Mesendoderm (in vitro differentiated cells): ENCODE measurements at regions not wholly inside any gene's neighbourhood (a gene's known extent, or its start where the extent isn't known, plus 50 kb on each side); places are given as distances from the start of the nearest gene placed in this dataset.

ENCODE experiments used
- DNase-seq: peaks from one replicate; pipeline ENCODE4 v3.0.0; 2013
- H2AK5ac ChIP-seq: 2 replicates; pipeline ENCODE4 v1.6.1; 2013; ENCODE audit warnings: low read length, inconsistent platforms
- H2BK120ac ChIP-seq: 2 replicates; pipeline ENCODE4 v1.6.1; 2013; ENCODE audit warnings: low read depth, mild to moderate bottlenecking, low read length, moderate library complexity, mixed read lengths
- H2BK15ac ChIP-seq: replicated peaks from 2 replicates; pipeline ENCODE4 v1.6.1; 2013; ENCODE audit warnings: low read depth, mild to moderate bottlenecking, moderate library complexity
- H2BK5ac ChIP-seq: 2 replicates; pipeline ENCODE4 v1.6.1; 2013; ENCODE audit warnings: low read length, inconsistent platforms
- H3K18ac ChIP-seq: 2 replicates; pipeline ENCODE4 v1.6.1; 2013; ENCODE audit warnings: mild to moderate bottlenecking, low read length, mixed read lengths
- H3K23ac ChIP-seq: one replicate; pipeline ENCODE4 v1.6.1; 2013; ENCODE audit warnings: low read length
- H3K27ac ChIP-seq: 2 replicates; pipeline ENCODE4 v1.5.1; 2013; ENCODE audit warnings: low read depth, mild to moderate bottlenecking, inconsistent platforms, low read length, moderate library complexity
- H3K27me3 ChIP-seq: 2 replicates; pipeline ENCODE4 v1.6.1; 2013; ENCODE audit warnings: low read length, control low read depth, mild to moderate bottlenecking, inconsistent platforms; ENCODE audit not compliant: insufficient read depth, poor library complexity
- H3K36me3 ChIP-seq: 2 replicates; pipeline ENCODE4 v1.6.1; 2013; ENCODE audit warnings: low read length, inconsistent platforms; ENCODE audit not compliant: control insufficient read depth, insufficient read depth
- H3K4ac ChIP-seq: one replicate; pipeline ENCODE4 v1.6.1; 2013; ENCODE audit warnings: low read depth, mild to moderate bottlenecking, low read length, moderate library complexity
- H3K4me1 ChIP-seq: 2 replicates; pipeline ENCODE4 v1.6.1; 2013; ENCODE audit warnings: low read depth, low read length, inconsistent platforms; ENCODE audit not compliant: control insufficient read depth
- H3K4me2 ChIP-seq: 2 replicates; pipeline ENCODE4 v1.6.1; 2013; ENCODE audit warnings: low read length
- H3K4me3 ChIP-seq: 2 replicates; pipeline ENCODE4 v1.5.1; 2013; ENCODE audit warnings: mild to moderate bottlenecking, low read length
- H3K56ac ChIP-seq: one replicate; pipeline ENCODE4 v1.6.1; 2013; ENCODE audit warnings: low read length
- H3K79me1 ChIP-seq: 2 replicates; pipeline ENCODE4 v1.6.1; 2013; ENCODE audit warnings: low read length, inconsistent platforms
- H3K79me2 ChIP-seq: 2 replicates; pipeline ENCODE4 v1.6.1; 2013; ENCODE audit warnings: mild to moderate bottlenecking, low read length; ENCODE audit not compliant: control insufficient read depth, insufficient read depth
- H3K9ac ChIP-seq: 2 replicates; pipeline ENCODE4 v1.6.1; 2013; ENCODE audit warnings: low read length, inconsistent platforms
- H4K5ac ChIP-seq: one replicate; pipeline ENCODE4 v1.6.1; 2013; ENCODE audit warnings: low read length
- H4K8ac ChIP-seq: one replicate; pipeline ENCODE4 v1.6.1; 2013; ENCODE audit warnings: low read depth, mild to moderate bottlenecking, control low read depth, low read length, moderate library complexity
- WGBS: extraction: QIAGEN DNeasy Blood & Tissue Kit; methylation state at CpG from one replicate; pipeline ENCODE4 v1.1.7; 2013; ENCODE audit warnings: low lambda C conversion rate, missing lambda C conversion rate; ENCODE audit not compliant: insufficient coverage; ENCODE audit errors: extremely low coverage; 5-methylcytosine and 5-hydroxymethylcytosine counted together

DNA sequence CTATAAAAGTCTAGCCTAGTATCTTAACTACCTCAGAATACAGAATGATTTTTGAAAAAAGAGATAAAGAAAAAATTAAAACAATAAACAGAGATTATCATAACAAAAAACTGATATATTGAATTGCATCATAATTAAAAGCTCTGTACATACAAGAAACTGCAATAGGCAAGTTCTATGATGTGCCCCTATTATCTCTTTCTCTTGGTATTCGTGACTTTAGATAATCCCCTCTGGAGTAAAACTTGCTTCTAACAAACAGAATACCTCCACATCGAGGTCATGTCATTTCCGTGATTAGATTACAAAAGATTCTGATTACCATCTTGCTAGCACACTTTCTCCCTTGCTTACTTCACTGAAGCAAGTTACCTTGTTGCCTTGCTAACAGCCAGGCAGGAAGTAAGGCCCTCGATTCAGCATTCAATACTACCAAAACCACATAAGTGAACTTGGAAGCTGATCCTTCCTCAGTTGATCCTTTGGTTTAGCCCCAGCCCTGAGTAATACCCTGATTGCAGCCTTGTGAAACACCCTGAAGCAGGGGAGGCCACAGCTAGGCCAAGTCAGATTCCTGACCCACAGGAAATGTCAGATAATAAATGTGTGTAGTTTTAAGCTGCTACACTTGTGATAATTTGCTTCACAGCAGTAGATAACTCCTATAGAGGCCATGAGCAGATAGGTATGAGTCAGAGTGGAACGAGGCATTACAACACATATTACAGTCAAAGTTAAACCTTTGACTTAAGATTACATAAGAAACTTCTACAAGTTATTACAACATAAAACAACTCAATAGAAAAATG is 53.7 kb upstream of the TMX4 start:
- H4K8ac ChIP-seq: no peak overlapping the region
- H3K79me2 ChIP-seq: no peaks in the 10 kb centered on the region
- WGBS: no CpG with 5 or more reads among the region's 5 CpGs
- H3K56ac ChIP-seq: no peak overlapping the region
- H3K4me3 ChIP-seq: no peak overlapping the region
- H2AK5ac ChIP-seq: no peak overlapping the region
- no peak overlapping the region for H3K4ac ChIP-seq
- no peaks in the 10 kb centered on the region for H3K4me1 ChIP-seq
- H3K9ac ChIP-seq: no peak overlapping the region
- H2BK120ac ChIP-seq: no peak overlapping the region
- H3K36me3 ChIP-seq: no peaks in the 10 kb centered on the region
- no peak overlapping the region for H3K27ac ChIP-seq
- no peaks in the 10 kb centered on the region for H3K79me1 ChIP-seq
- DNase-seq: peak; percentile 98
- no peak overlapping the region for H2BK5ac ChIP-seq
- no peak overlapping the region for H3K23ac ChIP-seq
- H4K5ac ChIP-seq: no peak overlapping the region
- no peak overlapping the region for H3K4me2 ChIP-seq
- H2BK15ac ChIP-seq: no peak overlapping the region
- no peak overlapping the region for H3K18ac ChIP-seq
- H3K27me3 ChIP-seq: no peaks in the 10 kb centered on the region

DNA sequence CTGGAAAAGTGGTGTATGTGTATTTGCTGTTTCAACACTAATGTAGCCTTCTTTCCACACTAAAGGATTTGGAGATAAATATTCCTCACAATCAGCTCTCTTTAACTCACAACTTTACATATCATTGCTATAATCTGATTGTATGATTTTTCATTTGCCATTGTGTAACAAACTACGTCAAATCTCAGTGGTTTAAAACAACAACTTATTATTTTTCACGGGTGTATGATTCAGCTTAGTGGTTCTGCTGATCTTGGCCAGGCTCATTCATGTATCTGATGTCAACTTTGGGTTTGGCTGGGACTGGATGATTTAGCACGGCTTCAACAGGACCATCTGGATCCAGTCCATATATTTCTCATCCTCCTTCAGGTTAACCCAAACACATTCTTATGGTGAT is 55.4 kb upstream of the TMX4 start:
- Histone ChIP-seq H4K8ac (no peak overlapping the region), H3K56ac (no peak overlapping the region), H3K4me2 (no peak overlapping the region), H3K27ac (no peak overlapping the region), H3K23ac (no peak overlapping the region), H3K4ac (no peak overlapping the region), H3K4me1 (no peaks in the 10 kb centered on the region), H3K79me2 (no peaks in the 10 kb centered on the region), H3K4me3 (no peak overlapping the region), H2BK120ac (no peak overlapping the region), H2BK5ac (no peak overlapping the region), H3K79me1 (no peaks in the 10 kb centered on the region), H3K27me3 (no peaks in the 10 kb centered on the region), H2AK5ac (no peak overlapping the region), H3K36me3 (no peaks in the 10 kb centered on the region), H2BK15ac (no peak overlapping the region), H3K9ac (no peak overlapping the region), H4K5ac (no peak overlapping the region), H3K18ac (peak overlapping the region; percentile 45)
- WGBS: no CpG with 5 or more reads among the region's 3 CpGs
- no peak for DNase-seq

DNA sequence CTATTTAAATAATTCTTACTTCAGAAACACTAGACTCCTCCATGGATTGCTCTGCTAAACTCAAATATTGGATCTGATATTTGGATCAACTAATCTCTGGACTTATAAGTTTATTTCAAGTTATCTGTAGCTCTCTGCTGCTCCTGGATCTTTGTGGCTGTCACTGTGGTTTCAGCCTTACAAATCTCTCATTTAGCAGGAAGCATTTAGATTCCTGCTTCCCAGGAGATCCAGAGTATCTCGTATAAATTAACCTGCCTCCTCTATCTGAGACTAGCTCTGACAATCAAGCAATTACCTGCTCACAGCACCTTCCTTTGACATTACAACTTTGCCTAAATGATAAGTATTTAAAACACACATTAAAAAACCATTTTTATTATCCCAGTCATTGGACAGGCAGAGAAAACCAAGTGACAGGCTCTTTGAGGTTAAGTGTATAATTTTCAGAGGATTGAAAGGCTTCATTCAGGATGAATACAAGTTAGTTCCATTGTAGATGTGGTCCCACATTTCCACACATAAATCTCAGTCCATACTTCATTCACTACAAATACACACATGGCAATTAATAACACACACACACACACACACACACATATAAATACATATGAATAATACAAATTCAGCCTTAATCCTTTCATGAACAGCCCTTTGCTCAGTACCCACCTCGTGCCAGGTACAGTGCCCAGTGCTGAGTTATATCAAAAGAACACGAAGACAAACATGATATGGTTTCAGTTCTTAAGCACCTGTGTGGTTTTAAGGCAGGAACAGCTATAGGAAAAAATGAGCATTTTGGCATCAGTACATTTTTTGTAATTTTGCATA is 55.5 kb upstream of the PLCB1 start:
- H3K79me1 ChIP-seq: no peaks in the 10 kb centered on the region
- no CpG with 5 or more reads among the region's 3 CpGs for WGBS

DNA sequence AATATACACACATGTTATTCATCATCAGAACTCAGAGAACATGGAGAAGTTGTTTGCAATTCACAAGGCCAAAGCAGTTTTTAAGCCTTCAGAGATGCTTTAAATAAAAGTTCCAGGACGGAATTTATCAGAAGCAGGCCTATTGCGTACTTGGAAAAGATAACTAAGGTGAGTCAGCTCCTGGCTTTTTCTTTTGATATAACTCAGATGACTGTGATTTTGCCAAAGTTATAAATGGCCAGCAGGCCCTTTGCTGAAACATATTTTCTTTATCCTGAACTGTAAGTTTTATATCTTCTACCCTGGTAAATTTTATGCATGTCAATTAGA is 55.0 kb upstream of the PLCB1 start:
- Histone ChIP-seq H3K18ac (no peak overlapping the region), H3K79me1 (no peaks in the 10 kb centered on the region), H4K5ac (no peak overlapping the region), H3K56ac (no peak overlapping the region), H3K36me3 (no peaks in the 10 kb centered on the region), H2BK120ac (no peak overlapping the region), H3K4ac (no peak overlapping the region), H3K23ac (no peak overlapping the region), H3K4me1 (no peaks in the 10 kb centered on the region), H3K9ac (no peak overlapping the region), H2AK5ac (no peak overlapping the region), H2BK5ac (no peak overlapping the region), H4K8ac (no peak overlapping the region), H2BK15ac (no peak overlapping the region), H3K79me2 (no peaks in the 10 kb centered on the region), H3K4me3 (no peak overlapping the region), H3K27ac (no peak overlapping the region), H3K4me2 (no peak overlapping the region), H3K27me3 (no peaks in the 10 kb centered on the region)
- DNase-seq: no peak
- WGBS: no CpG with 5 or more reads among the region's 2 CpGs

More for the DNA sequence above, 55.5 kb upstream of the PLCB1 start:
- Histone ChIP-seq H3K4me1 (no peaks in the 10 kb centered on the region), H2BK5ac (no peak overlapping the region), H3K36me3 (no peaks in the 10 kb centered on the region), H3K4me2 (no peak overlapping the region), H2BK15ac (no peak overlapping the region), H3K56ac (no peak overlapping the region), H3K27me3 (no peaks in the 10 kb centered on the region), H3K9ac (no peak overlapping the region), H3K79me2 (no peaks in the 10 kb centered on the region), H3K23ac (no peak overlapping the region), H3K4me3 (no peak overlapping the region), H3K27ac (no peak overlapping the region), H4K5ac (no peak overlapping the region), H2BK120ac (no peak overlapping the region), H3K18ac (no peak overlapping the region), H3K4ac (no peak overlapping the region), H4K8ac (no peak overlapping the region), H2AK5ac (no peak overlapping the region)
- DNase-seq: peak; percentile 38

DNA sequence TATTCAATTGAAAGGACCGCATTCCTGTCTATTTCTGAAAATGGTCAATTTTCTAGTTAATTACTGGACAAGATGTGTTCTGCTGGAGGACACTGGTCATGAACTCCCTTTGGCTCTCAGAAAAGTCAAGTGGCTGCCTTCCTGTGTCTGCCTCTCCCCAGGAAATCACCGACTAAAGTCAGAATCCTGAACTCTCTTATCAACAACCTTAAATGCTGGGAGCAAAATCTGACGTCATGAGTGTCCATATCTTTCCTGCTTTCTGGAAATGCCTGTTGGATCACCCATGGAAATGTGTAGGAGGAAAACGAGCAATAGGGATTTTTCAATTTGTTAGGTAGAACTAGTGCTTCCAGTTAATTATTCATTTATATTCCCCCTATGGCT is 53.5 kb upstream of the PLCB1 start:
- Histone ChIP-seq H3K4ac (no peak overlapping the region), H2BK120ac (no peak overlapping the region)

More for the DNA sequence above, 53.5 kb upstream of the PLCB1 start:
- Histone ChIP-seq H3K4me1 (no peaks in the 10 kb centered on the region), H3K9ac (no peak overlapping the region), H2AK5ac (no peak overlapping the region), H3K56ac (no peak overlapping the region), H2BK15ac (no peak overlapping the region), H3K23ac (no peak overlapping the region), H3K79me2 (no peaks in the 10 kb centered on the region), H3K27me3 (no peaks in the 10 kb centered on the region), H3K18ac (no peak overlapping the region), H3K4me2 (no peak overlapping the region), H4K8ac (no peak overlapping the region), H3K79me1 (no peaks in the 10 kb centered on the region), H2BK5ac (no peak overlapping the region), H3K4me3 (no peak overlapping the region), H4K5ac (no peak overlapping the region), H3K36me3 (no peaks in the 10 kb centered on the region), H3K27ac (no peak overlapping the region)
- WGBS: no CpG with 5 or more reads among the region's 4 CpGs
- no peak for DNase-seq
